Calu3 (cell line): ENCODE measurements at regions not wholly inside any gene's neighbourhood (a gene's known extent, or its start where the extent isn't known, plus 50 kb on each side); places are given as distances from the start of the nearest gene placed in this dataset.

Experiments used
- BruUV-seq: library from RNA; stranded (reverse); fragments of 400-500 nt; replicated peaks from 2 replicates; lab custom pipeline; 2021; lab: Mats Ljungman, UMichigan
- CTCF ChIA-PET: fragments of 300-600 bp; sonication (Branson Sonifier 250); formaldehyde crosslinking; loops from one replicate; lab custom pipeline; 2022; ENCODE audit warnings: antibody characterized with exemption; lab: Charles Lee
- DNase-seq: peaks from one replicate; pipeline ENCODE4 v3.0.0; 2022
- H3K27ac Mint-ChIP-seq: one replicate; pipeline ENCODE4 v1.8.0; 2022; ENCODE audit warnings: mixed read lengths; ENCODE audit not compliant: unreplicated experiment
- H3K27me3 Mint-ChIP-seq: one replicate; pipeline ENCODE4 v1.8.0; 2022; ENCODE audit warnings: mixed read lengths; ENCODE audit not compliant: unreplicated experiment
- H3K36me3 Mint-ChIP-seq: one replicate; pipeline ENCODE4 v1.8.0; 2022; ENCODE audit warnings: mild to moderate bottlenecking, moderate library complexity, mixed read lengths; ENCODE audit not compliant: insufficient read depth, unreplicated experiment
- H3K4me1 Mint-ChIP-seq: one replicate; pipeline ENCODE4 v1.8.0; 2022; ENCODE audit warnings: mild to moderate bottlenecking, low read depth, mixed read lengths; ENCODE audit not compliant: unreplicated experiment
- H3K4me3 Mint-ChIP-seq: one replicate; pipeline ENCODE4 v1.8.0; 2022; ENCODE audit warnings: mild to moderate bottlenecking, low read depth, moderate library complexity, mixed read lengths; ENCODE audit not compliant: unreplicated experiment
- H3K9me3 Mint-ChIP-seq: one replicate; pipeline ENCODE4 v1.8.0; 2022; ENCODE audit warnings: low read depth, mixed read lengths; ENCODE audit not compliant: unreplicated experiment
- CTCF ChIP-seq: fragments of 200-600 bp; IDR thresholded peaks from one replicate; pipeline ENCODE4 v1.8.0; 2022; ENCODE audit warnings: antibody characterized with exemption; ENCODE audit not compliant: unreplicated experiment
- intact Hi-C: fragments of 100-400 bp; cut with micrococcal nuclease; formaldehyde crosslinking; loops from one replicate; pipeline ENCODE4 v1.10.0; 2022; ENCODE audit not compliant: unreplicated experiment

DNA sequence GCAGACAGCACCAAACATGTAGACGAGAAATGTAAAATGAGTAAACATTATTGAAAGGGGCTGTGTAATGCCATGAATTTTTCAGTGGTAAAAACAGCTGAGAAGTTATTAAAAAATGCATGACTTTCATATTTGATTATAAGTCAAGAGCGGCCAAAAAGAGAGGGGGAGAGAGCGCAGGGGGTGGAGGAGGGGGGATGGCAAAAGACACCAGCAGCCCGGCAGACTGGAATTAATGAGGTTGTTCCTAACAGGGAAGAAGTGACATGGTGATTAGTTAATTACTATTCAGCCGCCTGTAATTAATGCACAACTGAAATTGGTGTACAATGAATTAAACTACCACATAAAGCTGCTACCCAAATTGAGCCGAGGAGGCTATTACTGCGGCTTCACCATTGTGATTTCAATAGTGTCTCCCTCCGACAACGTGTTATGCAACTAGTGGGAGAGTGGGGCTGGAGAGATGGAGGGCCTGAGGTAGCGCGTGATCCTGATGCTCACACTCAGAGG lies 89.1 kb upstream of the VSTM2B start:
- Mint-ChIP-seq H3K4me1 (no peaks in the 10 kb centered on the region), H3K9me3 (peaks cover 9% of the 10 kb centered on the region), H3K27me3 (peaks cover 13% of the 10 kb centered on the region), H3K27ac (no peak overlapping the region), H3K4me3 (no peak overlapping the region), H3K36me3 (no peaks in the 10 kb centered on the region)
- intact Hi-C loops = no loop called here
- TF ChIP-seq CTCF = no peak
- CTCF ChIA-PET = no interaction called here
- BruUV-seq = no TSS peak
- DNase-seq = no peak

DNA sequence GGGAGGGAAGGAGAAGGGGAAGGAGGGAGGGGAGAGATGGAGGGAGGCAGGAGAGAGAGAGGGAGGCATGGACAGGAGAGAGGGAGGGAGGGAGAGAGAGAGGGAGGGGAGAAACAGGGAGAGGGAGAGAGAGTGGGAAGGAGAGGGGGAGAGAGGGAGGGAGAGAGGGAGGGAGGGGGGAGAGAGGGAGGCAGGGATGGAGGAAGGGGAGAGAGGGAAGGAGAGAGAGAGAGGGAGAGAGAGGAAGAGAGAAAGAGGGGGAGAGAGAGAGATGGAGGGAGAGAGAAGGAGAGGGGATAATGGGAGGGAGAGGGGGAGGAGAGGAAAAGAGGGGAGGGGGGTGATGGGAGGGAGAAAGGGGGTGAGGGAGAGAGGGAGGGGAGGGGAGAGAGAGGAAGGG lies 86.8 kb upstream of the VSTM2B start:
- CTCF ChIA-PET = no interaction called here
- Mint-ChIP-seq H3K9me3 (peaks cover 5% of the 10 kb centered on the region), H3K27me3 (no peaks in the 10 kb centered on the region), H3K27ac (no peak overlapping the region), H3K36me3 (no peaks in the 10 kb centered on the region), H3K4me1 (no peaks in the 10 kb centered on the region), H3K4me3 (no peak overlapping the region)
- intact Hi-C loops = no loop called here
- no TSS peak for BruUV-seq
- no peak for DNase-seq
- no peak for TF ChIP-seq CTCF

- peaks cover 5% of the 10 kb centered on the region for H3K9me3 Mint-ChIP-seq
- no peak for DNase-seq
- BruUV-seq = no TSS peak
- intact Hi-C loops = no loop called here
- H3K27ac Mint-ChIP-seq = no peak overlapping the region
- H3K27me3 Mint-ChIP-seq = no peaks in the 10 kb centered on the region
- H3K4me1 Mint-ChIP-seq = no peaks in the 10 kb centered on the region
- H3K36me3 Mint-ChIP-seq = no peaks in the 10 kb centered on the region
- H3K4me3 Mint-ChIP-seq = no peak overlapping the region
- CTCF ChIA-PET = no interaction called here
- TF ChIP-seq CTCF = no peak
Measured at GRCh38 chr19:29439688-29440550, 85.9 kb upstream of the VSTM2B start.

DNA sequence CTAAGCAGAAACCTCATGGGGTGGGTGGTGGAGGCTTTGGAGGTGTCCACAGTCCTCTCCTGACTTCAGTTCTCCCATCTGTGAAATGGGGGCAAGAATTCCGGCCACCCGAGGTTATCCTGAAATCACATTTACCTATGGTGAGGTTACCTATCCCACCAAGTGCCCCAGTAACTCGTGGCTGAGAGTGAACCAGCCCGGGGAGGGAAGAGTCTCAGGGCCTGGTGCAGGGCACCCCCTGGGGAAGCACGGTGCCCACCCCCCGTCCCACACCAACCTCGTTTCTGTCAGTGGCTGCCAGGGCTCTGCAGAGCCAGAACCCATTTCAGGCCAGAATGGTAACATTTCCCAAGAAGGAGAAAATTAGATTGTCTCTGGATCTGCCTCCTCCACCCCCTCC lies 83.7 kb upstream of the VSTM2B start:
- no peak for DNase-seq
- CTCF ChIA-PET = no interaction called here
- intact Hi-C loops = no loop called here
- no TSS peak for BruUV-seq
- no peak for TF ChIP-seq CTCF
- Mint-ChIP-seq H3K27ac (no peak overlapping the region), H3K27me3 (no peaks in the 10 kb centered on the region), H3K9me3 (peaks cover 2% of the 10 kb centered on the region), H3K36me3 (no peaks in the 10 kb centered on the region), H3K4me3 (no peak overlapping the region), H3K4me1 (no peaks in the 10 kb centered on the region)
